KOPT-K1 (cell line): ENCODE measurements at regions not wholly inside any gene's neighbourhood (a gene's known extent, or its start where the extent isn't known, plus 50 kb on each side); places are given as distances from the start of the nearest gene placed in this dataset.

Experiments used
- H3K27ac ChIP-seq: fragments of 200-600 bp; sonication (generic); 2 replicates; pipeline ENCODE4 v1.5.1; 2016; ENCODE audit warnings: antibody characterized with exemption, mild to moderate bottlenecking, low read depth, low read length; ENCODE audit not compliant: poor library complexity, severe bottlenecking
- H3K36me3 ChIP-seq: fragments of 200-600 bp; sonication (generic); 2 replicates; pipeline ENCODE4 v1.5.1; 2017; ENCODE audit warnings: antibody characterized with exemption, mild to moderate bottlenecking, low read length, moderate library complexity; ENCODE audit not compliant: insufficient read depth
- H3K9me3 ChIP-seq: fragments of 200-600 bp; sonication (generic); 2 replicates; pipeline ENCODE4 v1.5.1; 2017; ENCODE audit warnings: antibody characterized with exemption, low read length, mild to moderate bottlenecking; ENCODE audit not compliant: insufficient read depth, poor library complexity, severe bottlenecking

GRCh38 chr12:34526946-34527345 is 504.6 kb downstream of the ALG10 start:
- Histone ChIP-seq H3K27ac (no peak overlapping the region), H3K9me3 (peaks cover 11% of the 10 kb centered on the region), H3K36me3 (no peaks in the 10 kb centered on the region)

- Histone ChIP-seq H3K27ac (no peak overlapping the region), H3K9me3 (peaks cover 90% of the 10 kb centered on the region), H3K36me3 (no peaks in the 10 kb centered on the region)
Observed at GRCh38 chr12:34547276-34547675, 525.0 kb downstream of the ALG10 start.

- Histone ChIP-seq H3K9me3 (peaks cover 90% of the 10 kb centered on the region), H3K27ac (no peak overlapping the region), H3K36me3 (no peaks in the 10 kb centered on the region)
Observed at GRCh38 chr12:34591966-34592365, 569.7 kb downstream of the ALG10 start.

- Histone ChIP-seq H3K36me3 (no peaks in the 10 kb centered on the region), H3K9me3 (peaks cover 91% of the 10 kb centered on the region), H3K27ac (no peak overlapping the region)
Observed at GRCh38 chr12:34595749-34596733, 573.7 kb downstream of the ALG10 start.

GRCh38 chr12:34597548-34598351 is 575.5 kb downstream of the ALG10 start:
- Histone ChIP-seq H3K36me3 (no peaks in the 10 kb centered on the region), H3K9me3 (peaks cover 88% of the 10 kb centered on the region), H3K27ac (no peak overlapping the region)

- Histone ChIP-seq H3K27ac (no peak overlapping the region), H3K36me3 (no peaks in the 10 kb centered on the region), H3K9me3 (peaks cover 89% of the 10 kb centered on the region)
Observed at GRCh38 chr12:34598352-34598827, 576.1 kb downstream of the ALG10 start.

- peaks cover 89% of the 10 kb centered on the region for H3K9me3 ChIP-seq
Observed at GRCh38 chr12:34598851-34599529, 576.7 kb downstream of the ALG10 start.

GRCh38 chr12:34599530-34600513 is 577.5 kb downstream of the ALG10 start:
- Histone ChIP-seq H3K9me3 (peaks cover 91% of the 10 kb centered on the region), H3K36me3 (no peaks in the 10 kb centered on the region), H3K27ac (no peak overlapping the region)

More at GRCh38 chr12:34598851-34599529, 576.7 kb downstream of the ALG10 start:
- Histone ChIP-seq H3K27ac (no peak overlapping the region), H3K36me3 (no peaks in the 10 kb centered on the region)

GRCh38 chr12:34600592-34601462 is 578.5 kb downstream of the ALG10 start:
- no peak overlapping the region for H3K27ac ChIP-seq
- no peaks in the 10 kb centered on the region for H3K36me3 ChIP-seq
- H3K9me3 ChIP-seq = peaks cover 96% of the 10 kb centered on the region

- H3K9me3 ChIP-seq = peaks cover 96% of the 10 kb centered on the region
- H3K36me3 ChIP-seq = no peaks in the 10 kb centered on the region
- H3K27ac ChIP-seq = no peak overlapping the region
Observed at GRCh38 chr12:34601689-34602088, 579.4 kb downstream of the ALG10 start.

GRCh38 chr12:34602213-34602940 is 580.1 kb downstream of the ALG10 start:
- no peak overlapping the region for H3K27ac ChIP-seq
- peaks cover 91% of the 10 kb centered on the region for H3K9me3 ChIP-seq
- H3K36me3 ChIP-seq = no peaks in the 10 kb centered on the region

GRCh38 chr12:34603382-34604035 is 581.2 kb downstream of the ALG10 start:
- Histone ChIP-seq H3K36me3 (no peaks in the 10 kb centered on the region), H3K9me3 (peaks cover 79% of the 10 kb centered on the region)

More at GRCh38 chr12:34603382-34604035, 581.2 kb downstream of the ALG10 start:
- H3K27ac ChIP-seq = no peak overlapping the region
